Glutamatergic neuron (in vitro differentiated cells): ENCODE measurements at regions not wholly inside any gene's neighbourhood (a gene's known extent, or its start where the extent isn't known, plus 50 kb on each side); places are given as distances from the start of the nearest gene placed in this dataset.

Experiments used
- DNase-seq: peaks from one replicate; pipeline ENCODE4 v3.0.0; 2022
- H3K27ac Mint-ChIP-seq: one replicate; pipeline ENCODE4 v1.8.0; 2020; ENCODE audit warnings: mild to moderate bottlenecking, mixed read lengths, inconsistent platforms; ENCODE audit not compliant: unreplicated experiment
- H3K27me3 Mint-ChIP-seq: one replicate; pipeline ENCODE4 v1.8.0; 2020; ENCODE audit warnings: mild to moderate bottlenecking, moderate library complexity, mixed read lengths, inconsistent platforms; ENCODE audit not compliant: unreplicated experiment
- H3K36me3 Mint-ChIP-seq: one replicate; pipeline ENCODE4 v1.8.0; 2020; ENCODE audit warnings: mild to moderate bottlenecking, mixed read lengths, inconsistent platforms; ENCODE audit not compliant: unreplicated experiment
- H3K4me1 Mint-ChIP-seq: one replicate; pipeline ENCODE4 v1.8.0; 2020; ENCODE audit warnings: mild to moderate bottlenecking, low read depth, mixed read lengths, inconsistent platforms; ENCODE audit not compliant: unreplicated experiment
- H3K4me3 Mint-ChIP-seq: one replicate; pipeline ENCODE4 v1.8.0; 2020; ENCODE audit warnings: mild to moderate bottlenecking, mixed read lengths, inconsistent platforms; ENCODE audit not compliant: unreplicated experiment
- H3K9me3 Mint-ChIP-seq: one replicate; pipeline ENCODE4 v1.8.0; 2020; ENCODE audit warnings: mild to moderate bottlenecking, moderate library complexity, mixed read lengths, inconsistent platforms; ENCODE audit not compliant: unreplicated experiment
- TF ChIP-seq, protein P1 (sequence below): fragments of 200-600 bp; sonication (generic); IDR thresholded peaks from one replicate; pipeline ENCODE4 v1.5.0; 2021; ENCODE audit not compliant: partially characterized antibody, unreplicated experiment

GRCh38 chr20:58584881-58585752 is 66.0 kb upstream of the STX16 start:
- H3K9me3 Mint-ChIP-seq: peaks cover 8% of the 10 kb centered on the region
- H3K4me3 Mint-ChIP-seq: no peak overlapping the region
- no peak for DNase-seq
- H3K27ac Mint-ChIP-seq: no peak overlapping the region
- peaks cover 11% of the 10 kb centered on the region for H3K36me3 Mint-ChIP-seq
- peaks cover 14% of the 10 kb centered on the region for H3K27me3 Mint-ChIP-seq
- TF ChIP-seq, protein P1, sequence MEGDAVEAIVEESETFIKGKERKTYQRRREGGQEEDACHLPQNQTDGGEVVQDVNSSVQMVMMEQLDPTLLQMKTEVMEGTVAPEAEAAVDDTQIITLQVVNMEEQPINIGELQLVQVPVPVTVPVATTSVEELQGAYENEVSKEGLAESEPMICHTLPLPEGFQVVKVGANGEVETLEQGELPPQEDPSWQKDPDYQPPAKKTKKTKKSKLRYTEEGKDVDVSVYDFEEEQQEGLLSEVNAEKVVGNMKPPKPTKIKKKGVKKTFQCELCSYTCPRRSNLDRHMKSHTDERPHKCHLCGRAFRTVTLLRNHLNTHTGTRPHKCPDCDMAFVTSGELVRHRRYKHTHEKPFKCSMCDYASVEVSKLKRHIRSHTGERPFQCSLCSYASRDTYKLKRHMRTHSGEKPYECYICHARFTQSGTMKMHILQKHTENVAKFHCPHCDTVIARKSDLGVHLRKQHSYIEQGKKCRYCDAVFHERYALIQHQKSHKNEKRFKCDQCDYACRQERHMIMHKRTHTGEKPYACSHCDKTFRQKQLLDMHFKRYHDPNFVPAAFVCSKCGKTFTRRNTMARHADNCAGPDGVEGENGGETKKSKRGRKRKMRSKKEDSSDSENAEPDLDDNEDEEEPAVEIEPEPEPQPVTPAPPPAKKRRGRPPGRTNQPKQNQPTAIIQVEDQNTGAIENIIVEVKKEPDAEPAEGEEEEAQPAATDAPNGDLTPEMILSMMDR: no peak
- H3K4me1 Mint-ChIP-seq: peaks cover 22% of the 10 kb centered on the region

DNA sequence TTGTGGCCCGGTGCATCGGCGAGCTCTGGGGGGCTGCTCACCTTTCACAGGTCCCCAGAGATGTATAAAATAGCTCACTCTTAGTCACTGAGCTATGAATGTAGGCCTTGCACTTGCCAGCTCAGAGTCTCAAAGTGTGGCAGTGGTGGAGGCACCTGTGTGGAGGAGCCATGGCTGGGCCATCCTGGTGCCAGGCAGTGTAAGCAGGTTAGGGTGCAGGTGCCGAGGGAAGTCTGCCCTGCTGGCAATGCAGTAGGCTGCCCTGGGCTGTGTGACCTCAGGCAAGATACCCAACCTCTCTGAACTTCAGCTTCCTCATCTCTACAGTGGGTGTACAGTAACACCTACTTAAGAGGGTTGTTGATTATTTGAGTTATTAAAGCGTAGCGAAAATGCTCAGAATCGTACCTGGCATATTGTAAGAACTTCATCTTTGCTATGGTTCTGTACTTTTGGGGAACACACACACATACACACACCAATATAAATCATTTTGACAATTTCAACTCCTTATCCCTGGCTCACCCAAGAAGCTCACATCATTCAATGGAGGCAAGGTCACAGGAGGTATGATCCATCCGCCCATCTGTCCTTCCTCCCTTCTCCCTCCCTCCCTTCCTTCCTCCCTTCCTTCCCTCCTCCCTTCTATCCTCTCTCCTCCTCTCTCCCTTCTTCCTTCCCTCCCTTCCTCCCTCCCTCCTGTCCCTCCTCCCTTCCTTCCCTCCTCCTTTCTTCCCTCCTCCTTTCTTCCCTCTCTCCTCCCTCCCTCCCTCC is 66.8 kb upstream of the STX16 start:
- peaks cover 11% of the 10 kb centered on the region for H3K36me3 Mint-ChIP-seq
- peaks cover 8% of the 10 kb centered on the region for H3K9me3 Mint-ChIP-seq
- peaks cover 13% of the 10 kb centered on the region for H3K4me1 Mint-ChIP-seq
- no peak overlapping the region for H3K4me3 Mint-ChIP-seq
- H3K27me3 Mint-ChIP-seq: peaks cover 14% of the 10 kb centered on the region
- H3K27ac Mint-ChIP-seq: no peak overlapping the region
- no peak for DNase-seq
- TF ChIP-seq, protein P1: no peak

- H3K4me1 Mint-ChIP-seq: peaks cover 11% of the 10 kb centered on the region
- peaks cover 15% of the 10 kb centered on the region for H3K27me3 Mint-ChIP-seq
- H3K27ac Mint-ChIP-seq: no peak overlapping the region
- peaks cover 8% of the 10 kb centered on the region for H3K9me3 Mint-ChIP-seq
- TF ChIP-seq, protein P1: no peak
- peaks cover 11% of the 10 kb centered on the region for H3K36me3 Mint-ChIP-seq
- no peak for DNase-seq
- no peak overlapping the region for H3K4me3 Mint-ChIP-seq
These were observed 67.5 kb upstream of the STX16 start for GRCh38 chr20:58583586-58583985.

GRCh38 chr20:58583176-58583575 is 67.9 kb upstream of the STX16 start:
- Mint-ChIP-seq H3K36me3 (peaks cover 11% of the 10 kb centered on the region), H3K27me3 (peaks cover 15% of the 10 kb centered on the region), H3K9me3 (peaks cover 8% of the 10 kb centered on the region), H3K27ac (no peak overlapping the region), H3K4me1 (peaks cover 10% of the 10 kb centered on the region), H3K4me3 (no peak overlapping the region)
- DNase-seq: no peak
- TF ChIP-seq, protein P1: no peak

GRCh38 chr20:58580474-58580835 is 65.3 kb upstream of the APCDD1L start:
- H3K9me3 Mint-ChIP-seq: peaks cover 8% of the 10 kb centered on the region
- H3K4me3 Mint-ChIP-seq: no peak overlapping the region
- TF ChIP-seq, protein P1: no peak
- DNase-seq: no peak
- H3K36me3 Mint-ChIP-seq: peaks cover 5% of the 10 kb centered on the region
- H3K4me1 Mint-ChIP-seq: peaks cover 4% of the 10 kb centered on the region
- peaks cover 13% of the 10 kb centered on the region for H3K27me3 Mint-ChIP-seq
- no peak overlapping the region for H3K27ac Mint-ChIP-seq
